A673 (cell line): ENCODE measurements at regions not wholly inside any gene's neighbourhood (a gene's known extent, or its start where the extent isn't known, plus 50 kb on each side); places are given as distances from the start of the nearest gene placed in this dataset.
"Not testable (repeated sequence)": the region's sequence is repeated elsewhere in the genome, so short reads cannot be mapped to it uniquely, and the experiment has no call there.

ENCODE experiments used
- BruUV-seq: library from RNA; stranded (reverse); fragments of 400-500 nt; replicated peaks from 2 replicates; lab custom pipeline; 2021; lab: Mats Ljungman, UMichigan
- CTCF ChIA-PET: fragments of 300-600 bp; sonication (Branson Sonifier 250); formaldehyde crosslinking; loops from one replicate; lab custom pipeline; 2022; ENCODE audit warnings: antibody characterized with exemption; lab: Charles Lee
- POLR2A ChIA-PET: fragments of 300-600 bp; sonication (Branson Sonifier 250); formaldehyde crosslinking; loops from one replicate; lab custom pipeline; 2022; ENCODE audit warnings: antibody characterized with exemption; ENCODE audit not compliant: low non-redundant PET; lab: Charles Lee
- DNase-seq: peaks from one replicate; pipeline ENCODE4 v3.0.0-alpha.2; 2015; ENCODE audit warnings: low spot score
- H3K27ac ChIP-seq: fragments of 200-600 bp; sonication (generic); 2 replicates; pipeline ENCODE4 v1.5.1; 2016; ENCODE audit warnings: mixed run types, low read depth, mild to moderate bottlenecking, mixed read lengths, antibody characterized with exemption, low read length; ENCODE audit not compliant: poor library complexity, severe bottlenecking
- H3K27me3 ChIP-seq: fragments of 200-600 bp; sonication (generic); replicated peaks from 2 replicates; pipeline ENCODE4 v1.6.1; 2017; ENCODE audit warnings: mixed run types, low read depth, mild to moderate bottlenecking, mixed read lengths, antibody characterized with exemption, low read length; ENCODE audit not compliant: insufficient read depth, poor library complexity
- H3K36me3 ChIP-seq: fragments of 200-600 bp; sonication (generic); 2 replicates; pipeline ENCODE4 v1.6.1; 2016; ENCODE audit warnings: mixed run types, mild to moderate bottlenecking, mixed read lengths, antibody characterized with exemption, low read length; ENCODE audit not compliant: insufficient read depth, poor library complexity, severe bottlenecking
- H3K4me1 ChIP-seq: fragments of 200-600 bp; sonication (generic); 2 replicates; pipeline ENCODE4 v1.6.1; 2017; ENCODE audit warnings: mixed run types, mild to moderate bottlenecking, mixed read lengths, antibody characterized with exemption, low read length; ENCODE audit not compliant: insufficient read depth, poor library complexity, severe bottlenecking
- H3K4me3 ChIP-seq: fragments of 200-600 bp; sonication (generic); 2 replicates; pipeline ENCODE4 v1.5.1; 2016; ENCODE audit warnings: low read depth, mixed run types, mild to moderate bottlenecking, mixed read lengths, low read length; ENCODE audit not compliant: poor library complexity, severe bottlenecking
- H3K9me3 ChIP-seq: fragments of 200-600 bp; sonication (generic); 2 replicates; pipeline ENCODE4 v1.6.1; 2016; ENCODE audit warnings: mixed run types, low read depth, mild to moderate bottlenecking, mixed read lengths, antibody characterized with exemption, low read length; ENCODE audit not compliant: poor library complexity, severe bottlenecking
- EZH2 ChIP-seq: fragments of 200-600 bp; sonication (generic); IDR thresholded peaks from 2 replicates; pipeline ENCODE4 v1.6.1; 2017; ENCODE audit warnings: borderline replicate concordance, low read depth, mild to moderate bottlenecking, mixed read lengths, antibody characterized with exemption, low read length; ENCODE audit not compliant: poor library complexity, severe bottlenecking
- intact Hi-C: fragments of 100-400 bp; cut with micrococcal nuclease; formaldehyde crosslinking; loops from one replicate; pipeline ENCODE4 v1.10.0; 2022; ENCODE audit not compliant: unreplicated experiment
- TF ChIP-seq, protein P1 (sequence below): fragments of 300-800, 200-600 bp; sonication (generic); conservative IDR thresholded peaks from 2 replicates; pipeline ENCODE4 v1.5.1; 2017; ENCODE audit warnings: low read depth, mild to moderate bottlenecking, antibody characterized with exemption, low read length, moderate library complexity, mixed read lengths

DNA sequence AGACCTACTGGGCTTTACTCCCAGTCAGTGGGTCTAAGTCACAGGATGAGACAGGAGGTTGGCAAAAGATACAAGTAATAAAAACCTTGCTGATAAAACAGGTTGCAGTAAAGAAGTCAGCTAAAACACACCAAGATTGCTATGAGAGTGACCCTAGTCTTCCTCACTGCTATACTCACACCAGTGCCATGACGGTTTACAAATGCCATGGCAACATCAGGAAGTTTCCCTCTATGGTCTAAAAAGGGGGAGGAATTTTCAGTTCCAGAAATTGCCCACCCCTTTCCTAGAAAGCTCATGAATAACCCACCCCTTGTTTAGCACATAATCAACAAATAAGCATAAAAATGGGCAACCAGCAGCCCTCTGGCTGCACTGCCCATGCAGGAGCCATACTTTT lies 966.7 kb upstream of the ROBO1 start:
- BruUV-seq = no TSS peak
- DNase-seq = no peak
- Histone ChIP-seq H3K27me3 (no peaks in the 10 kb centered on the region), H3K4me3 (no peak overlapping the region), H3K9me3 (no peaks in the 10 kb centered on the region), H3K36me3 (no peaks in the 10 kb centered on the region), H3K27ac (no peak overlapping the region), H3K4me1 (no peaks in the 10 kb centered on the region)
- POLR2A ChIA-PET = no interaction called here
- CTCF ChIA-PET = no interaction called here
- intact Hi-C loops = no loop called here
- no peak for TF ChIP-seq EZH2
- TF ChIP-seq, protein P1, sequence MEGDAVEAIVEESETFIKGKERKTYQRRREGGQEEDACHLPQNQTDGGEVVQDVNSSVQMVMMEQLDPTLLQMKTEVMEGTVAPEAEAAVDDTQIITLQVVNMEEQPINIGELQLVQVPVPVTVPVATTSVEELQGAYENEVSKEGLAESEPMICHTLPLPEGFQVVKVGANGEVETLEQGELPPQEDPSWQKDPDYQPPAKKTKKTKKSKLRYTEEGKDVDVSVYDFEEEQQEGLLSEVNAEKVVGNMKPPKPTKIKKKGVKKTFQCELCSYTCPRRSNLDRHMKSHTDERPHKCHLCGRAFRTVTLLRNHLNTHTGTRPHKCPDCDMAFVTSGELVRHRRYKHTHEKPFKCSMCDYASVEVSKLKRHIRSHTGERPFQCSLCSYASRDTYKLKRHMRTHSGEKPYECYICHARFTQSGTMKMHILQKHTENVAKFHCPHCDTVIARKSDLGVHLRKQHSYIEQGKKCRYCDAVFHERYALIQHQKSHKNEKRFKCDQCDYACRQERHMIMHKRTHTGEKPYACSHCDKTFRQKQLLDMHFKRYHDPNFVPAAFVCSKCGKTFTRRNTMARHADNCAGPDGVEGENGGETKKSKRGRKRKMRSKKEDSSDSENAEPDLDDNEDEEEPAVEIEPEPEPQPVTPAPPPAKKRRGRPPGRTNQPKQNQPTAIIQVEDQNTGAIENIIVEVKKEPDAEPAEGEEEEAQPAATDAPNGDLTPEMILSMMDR = no peak

DNA sequence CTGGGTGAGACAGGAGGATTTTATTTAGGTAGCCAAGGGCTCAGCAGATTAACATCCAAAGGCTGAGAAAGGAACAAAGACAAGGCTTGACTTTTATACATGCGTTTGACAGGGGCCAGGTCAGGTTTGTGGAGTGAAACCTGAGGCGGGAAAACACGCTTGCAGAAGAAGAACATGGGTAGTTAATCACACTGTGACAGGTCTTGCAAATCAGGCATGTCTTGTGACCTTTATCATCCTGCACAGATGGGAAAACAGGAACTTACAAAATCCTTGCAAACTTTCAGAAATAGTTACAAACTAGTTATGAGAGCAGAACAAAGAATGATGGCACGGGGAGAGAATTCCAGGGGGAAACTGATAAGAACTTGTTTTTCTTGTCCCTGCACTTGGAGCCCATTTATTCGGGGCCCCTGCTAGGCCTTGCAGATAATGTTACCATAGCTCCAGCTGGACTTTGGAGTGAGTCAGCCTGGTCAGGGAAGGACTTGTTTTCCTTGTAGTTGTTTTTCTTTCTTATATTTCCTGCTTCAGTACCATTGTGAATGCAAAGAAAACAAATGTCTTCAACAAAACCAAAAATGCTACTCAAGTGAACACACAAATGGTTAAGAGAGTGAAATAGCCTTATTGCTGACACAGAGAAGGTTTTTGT lies 965.9 kb upstream of the ROBO1 start:
- no TSS peak for BruUV-seq
- CTCF ChIA-PET = no interaction called here
- no peak overlapping the region for H3K4me3 ChIP-seq
- H3K27me3 ChIP-seq = no peaks in the 10 kb centered on the region
- POLR2A ChIA-PET = no interaction called here
- no peaks in the 10 kb centered on the region for H3K4me1 ChIP-seq
- no peaks in the 10 kb centered on the region for H3K9me3 ChIP-seq
- H3K36me3 ChIP-seq = no peaks in the 10 kb centered on the region
- H3K27ac ChIP-seq = no peak overlapping the region
- TF ChIP-seq, protein P1 = no peak
- no peak for TF ChIP-seq EZH2
- DNase-seq = no peak
- intact Hi-C loops = no loop called here

DNA sequence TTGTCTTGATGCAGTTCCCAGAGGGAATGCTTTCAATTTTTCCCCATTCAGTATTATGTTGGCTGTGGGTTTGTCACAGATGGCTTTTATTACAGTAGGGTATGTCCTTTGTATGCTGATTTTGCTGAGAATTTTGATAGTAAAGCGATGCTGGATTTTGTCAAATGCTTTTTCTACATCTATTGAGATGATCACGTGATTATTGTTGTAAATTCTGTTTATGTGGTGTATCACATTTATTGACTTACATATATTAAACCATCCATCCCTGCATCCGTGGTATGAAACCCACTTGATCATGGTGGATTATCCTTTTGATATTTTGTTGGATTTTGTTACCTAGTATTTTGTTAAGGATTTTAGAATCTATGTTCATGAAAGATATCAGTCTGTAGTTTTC lies 959.8 kb upstream of the ROBO1 start:
- CTCF ChIA-PET, H3K27me3 ChIP-seq, BruUV-seq, H3K4me3 ChIP-seq, intact Hi-C loops, H3K27ac ChIP-seq, DNase-seq, H3K36me3 ChIP-seq, H3K9me3 ChIP-seq, POLR2A ChIA-PET, H3K4me1 ChIP-seq: not testable (repeated sequence)

DNA sequence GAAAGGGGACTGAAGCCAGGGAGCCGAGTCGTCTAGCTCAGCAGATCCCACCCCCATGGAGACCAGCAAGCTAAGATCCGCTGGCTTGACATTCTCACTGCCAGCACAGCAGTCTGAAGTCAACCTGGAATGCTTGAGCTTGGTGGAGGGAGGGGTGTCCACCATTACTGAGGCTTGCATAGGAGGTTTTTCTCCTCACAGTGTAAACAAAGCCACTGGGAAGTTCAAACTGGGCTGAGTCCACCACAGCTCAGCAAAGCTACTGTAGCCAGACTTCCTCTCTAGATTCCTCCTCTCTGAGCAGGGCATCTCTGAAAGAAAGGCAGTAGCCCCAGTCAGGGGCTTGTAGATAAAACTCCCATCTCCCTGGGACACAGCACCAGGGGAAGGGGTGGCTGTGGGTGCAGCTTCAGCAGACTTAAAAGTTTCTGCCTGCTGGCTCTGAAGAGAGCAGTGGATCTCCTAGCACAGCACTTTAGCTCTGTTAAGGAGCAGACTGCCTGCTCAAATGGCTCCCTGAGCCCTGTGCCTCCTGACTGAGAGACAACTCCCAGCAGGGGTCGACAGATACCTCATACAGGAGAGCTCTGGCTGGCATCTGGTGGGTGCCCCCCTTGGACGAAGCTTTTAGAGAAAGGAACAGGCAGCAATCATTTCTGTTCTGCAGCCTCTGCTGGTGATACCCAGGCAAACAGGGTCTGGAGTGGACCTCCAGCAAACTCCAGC lies 942.0 kb upstream of the ROBO1 start:
- H3K27ac ChIP-seq, DNase-seq, H3K27me3 ChIP-seq, H3K36me3 ChIP-seq, BruUV-seq, H3K9me3 ChIP-seq, H3K4me3 ChIP-seq, intact Hi-C loops, CTCF ChIA-PET, H3K4me1 ChIP-seq, POLR2A ChIA-PET: not testable (repeated sequence)
